GM21619 (cell line): ENCODE measurements at regions not wholly inside any gene's neighbourhood (a gene's known extent, or its start where the extent isn't known, plus 50 kb on each side); places are given as distances from the start of the nearest gene placed in this dataset.
"Not testable (repeated sequence)": the region's sequence is repeated elsewhere in the genome, so short reads cannot be mapped to it uniquely, and the experiment has no call there.

Experiments used
- ATAC-seq: cut with Tn5 transposase; IDR thresholded peaks from one replicate; pipeline ENCODE4 v1.9.1; 2021; ENCODE audit not compliant: unreplicated experiment

DNA sequence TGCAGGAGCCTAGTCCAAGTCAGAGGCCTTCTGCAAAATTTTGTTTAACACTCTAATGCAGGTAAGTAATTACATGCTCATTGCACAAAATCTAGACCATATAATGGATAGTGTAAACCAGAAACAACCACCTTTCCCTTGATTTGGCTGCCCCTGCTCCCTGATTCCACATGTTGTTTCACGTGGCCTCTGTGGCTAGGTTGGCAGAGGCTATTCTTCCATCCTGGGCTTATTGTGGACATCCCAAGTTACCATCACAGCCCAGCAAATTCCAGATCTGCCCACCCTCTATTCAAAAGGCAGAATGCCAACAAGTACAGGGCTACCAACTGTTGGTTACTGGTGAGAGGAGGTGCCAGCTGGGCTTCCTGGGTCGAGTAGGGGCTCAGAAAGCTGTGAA is 794.5 kb upstream of the GRM7 start:
- no peak for ATAC-seq

DNA sequence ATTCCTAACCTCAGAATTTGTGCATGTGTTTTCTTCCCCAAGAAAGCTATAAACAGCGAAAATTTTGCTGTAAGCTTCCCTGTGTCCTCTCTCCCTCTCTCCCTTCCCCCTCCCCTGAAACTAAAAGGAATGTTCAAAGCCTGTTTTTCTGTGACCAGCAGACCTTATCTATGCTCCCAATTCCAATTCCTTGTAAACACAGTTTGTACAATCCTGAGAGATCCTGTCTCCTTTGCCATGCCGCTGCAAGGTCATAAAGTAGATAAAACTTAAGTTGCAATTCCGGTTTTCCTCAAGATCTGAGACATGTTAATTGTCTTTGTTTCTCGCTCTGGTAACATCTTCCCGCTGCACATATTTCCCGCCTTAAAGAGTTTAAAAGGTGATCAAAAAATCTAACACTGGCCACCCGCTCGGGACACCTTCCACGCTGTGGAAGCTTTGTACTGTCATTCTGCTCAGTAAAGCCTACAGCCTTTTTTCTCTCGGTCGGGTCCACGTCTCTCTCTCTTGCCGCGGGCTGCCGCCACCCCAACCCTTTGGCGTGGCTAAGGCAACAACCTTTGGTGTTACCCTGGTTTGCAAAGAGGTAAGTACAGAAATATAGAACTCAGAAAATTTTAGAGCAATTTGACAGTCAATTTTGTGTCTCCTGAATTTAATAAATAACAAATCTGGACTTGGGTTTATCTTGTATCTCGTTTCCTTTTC is 793.9 kb upstream of the GRM7 start:
- ATAC-seq, result not testable (repeated sequence)

DNA sequence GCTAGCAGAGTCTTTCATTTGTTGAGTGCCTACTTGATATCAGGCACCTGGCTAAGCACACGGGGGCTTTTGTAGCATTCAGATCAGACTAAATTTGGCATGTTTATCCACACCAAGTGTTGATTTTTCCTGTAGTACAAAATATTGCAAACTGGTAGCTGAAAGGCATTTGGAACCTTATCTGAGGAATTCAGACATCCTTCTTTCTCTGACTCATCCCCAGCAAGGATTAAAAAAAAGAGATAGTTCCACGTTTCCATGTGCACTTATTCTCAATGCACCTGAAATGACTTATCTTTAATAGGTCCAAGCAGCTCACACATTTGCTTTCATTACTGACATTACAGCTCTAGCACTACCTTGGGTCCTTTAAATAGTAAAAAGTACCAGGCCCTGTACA is 786.0 kb upstream of the GRM7 start:
- ATAC-seq, result no peak

DNA sequence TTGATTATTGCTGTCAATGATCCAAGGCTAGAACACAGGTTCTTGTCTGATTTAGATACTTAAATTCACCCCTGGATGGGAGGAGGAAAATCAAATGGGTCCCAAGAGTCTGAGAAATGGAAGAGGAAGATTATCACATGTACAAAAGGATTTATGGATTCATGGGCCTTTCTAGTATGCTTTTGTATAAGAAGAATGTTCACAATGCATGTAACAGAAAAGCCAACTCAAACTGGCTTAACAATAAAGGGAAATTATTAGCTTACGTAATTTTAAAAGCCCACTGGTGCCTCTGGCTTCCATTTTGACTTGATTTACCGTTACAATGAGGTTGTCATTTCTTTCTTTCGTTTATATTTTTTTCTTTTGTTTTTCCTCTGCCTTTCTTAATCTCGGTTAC is 782.5 kb upstream of the GRM7 start:
- ATAC-seq, result no peak

DNA sequence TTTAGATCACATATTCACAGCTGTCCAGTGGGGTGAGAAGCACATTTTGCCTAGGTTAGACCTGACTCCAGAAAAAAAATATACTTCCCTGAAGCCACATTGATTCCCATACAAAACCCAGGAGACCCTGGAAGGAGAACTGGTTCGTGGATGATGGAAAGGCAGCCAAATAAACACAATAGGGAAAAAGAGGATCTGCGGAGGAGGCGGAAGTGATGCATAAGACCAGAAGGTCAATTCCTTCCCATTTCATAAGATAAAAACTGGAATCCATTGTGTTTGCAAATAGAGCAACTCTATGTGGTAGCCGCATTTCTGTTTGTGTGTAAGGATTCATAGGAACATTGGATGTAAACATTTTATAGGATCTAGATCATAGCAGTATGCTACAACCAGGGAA is 781.9 kb upstream of the GRM7 start:
- no peak for ATAC-seq

GRCh38 chr3:6079561-6080179 is 781.2 kb upstream of the GRM7 start:
- ATAC-seq, result no peak

- no peak for ATAC-seq
Observed at GRCh38 chr3:6088433-6088832, 772.5 kb upstream of the GRM7 start.

DNA sequence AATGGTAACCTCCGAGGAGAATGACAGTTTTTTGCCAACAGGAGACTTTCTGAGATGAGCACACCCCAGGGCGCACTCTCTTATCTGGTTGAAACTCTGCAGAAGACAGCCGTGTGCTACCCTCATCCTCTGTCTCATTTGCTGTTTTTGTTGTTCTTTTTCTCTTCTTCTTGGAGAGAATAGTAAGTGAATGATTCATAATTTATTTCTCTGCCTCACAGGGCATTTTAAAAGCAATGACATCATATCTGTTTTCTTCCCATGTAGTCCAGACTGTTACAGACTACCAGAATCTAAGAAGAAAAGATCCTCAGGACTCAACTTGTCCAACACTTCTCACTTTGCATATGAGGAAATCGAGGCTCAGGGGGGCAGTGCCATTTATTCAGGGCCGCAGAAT is 771.1 kb upstream of the GRM7 start:
- no peak for ATAC-seq

- no peak for ATAC-seq
Observed at GRCh38 chr3:6091262-6091661, 769.7 kb upstream of the GRM7 start.

DNA sequence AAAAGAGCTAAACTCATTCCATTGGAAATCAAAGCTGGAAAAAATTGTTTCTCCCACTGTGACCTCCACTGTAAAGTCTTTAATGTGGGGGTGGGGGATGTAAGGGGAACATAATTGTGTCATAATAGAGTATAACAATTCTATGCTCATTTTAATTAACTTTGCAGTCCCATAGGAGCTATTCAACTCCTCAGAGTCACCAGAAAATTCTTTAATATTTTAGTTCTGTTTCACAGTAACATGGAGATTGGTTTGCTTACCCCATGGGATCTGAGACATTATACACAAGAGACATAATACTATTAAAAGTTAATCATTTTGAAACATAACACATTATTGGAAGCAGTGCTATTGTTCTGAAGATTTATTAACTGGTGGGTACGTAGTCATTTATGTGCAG is 765.9 kb upstream of the GRM7 start:
- no peak for ATAC-seq

GRCh38 chr3:6097021-6097420 is 763.9 kb upstream of the GRM7 start:
- no peak for ATAC-seq

DNA sequence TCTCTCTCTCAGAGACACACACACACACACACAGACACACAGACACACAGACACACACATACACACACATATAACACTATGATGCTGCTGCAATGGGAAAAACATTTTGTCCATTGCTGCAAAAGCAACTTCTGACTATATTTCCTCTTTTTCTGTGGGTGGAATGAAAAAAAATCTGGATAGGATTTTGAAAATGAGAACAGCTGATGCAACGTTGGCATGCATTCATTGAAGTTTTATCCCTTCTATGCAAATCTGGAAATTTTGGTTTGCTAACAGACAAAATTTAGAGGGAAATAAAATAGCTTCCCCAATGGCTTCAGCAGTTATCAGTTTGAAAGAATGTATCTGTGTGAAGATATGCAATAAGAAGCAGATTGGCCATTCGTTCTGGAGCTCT is 763.4 kb upstream of the GRM7 start:
- ATAC-seq, result no peak

DNA sequence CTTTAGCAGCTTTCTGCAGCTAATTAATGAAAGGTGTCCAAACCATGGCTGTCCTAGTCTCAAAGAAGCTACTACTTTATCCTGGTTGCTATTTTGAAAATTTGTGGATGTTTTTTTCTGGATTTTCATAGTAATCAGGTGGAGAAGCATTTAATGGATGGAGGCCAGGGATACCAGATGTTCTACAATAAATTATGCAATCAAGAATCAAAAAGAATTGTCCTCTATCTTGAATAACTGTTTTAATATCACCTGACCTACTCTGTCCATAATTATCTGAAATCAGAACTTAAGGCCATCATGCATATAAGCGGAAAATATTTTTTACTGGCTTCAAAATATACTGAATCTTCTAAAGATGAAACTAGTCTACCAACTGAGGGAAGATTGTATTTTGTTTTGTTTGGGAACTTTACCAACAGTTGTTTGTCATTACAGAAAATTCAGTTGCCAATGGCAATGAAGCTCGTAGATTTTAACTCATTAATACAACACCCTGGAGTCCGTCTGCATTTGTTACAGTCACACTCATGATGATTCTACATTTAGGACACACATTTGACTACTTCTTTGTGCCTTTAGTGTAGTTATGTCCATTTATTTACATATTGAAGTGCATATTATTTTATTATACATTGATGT is 762.3 kb upstream of the GRM7 start:
- no peak for ATAC-seq

- ATAC-seq, result no peak
Observed at GRCh38 chr3:6099458-6100075, 761.3 kb upstream of the GRM7 start.

DNA sequence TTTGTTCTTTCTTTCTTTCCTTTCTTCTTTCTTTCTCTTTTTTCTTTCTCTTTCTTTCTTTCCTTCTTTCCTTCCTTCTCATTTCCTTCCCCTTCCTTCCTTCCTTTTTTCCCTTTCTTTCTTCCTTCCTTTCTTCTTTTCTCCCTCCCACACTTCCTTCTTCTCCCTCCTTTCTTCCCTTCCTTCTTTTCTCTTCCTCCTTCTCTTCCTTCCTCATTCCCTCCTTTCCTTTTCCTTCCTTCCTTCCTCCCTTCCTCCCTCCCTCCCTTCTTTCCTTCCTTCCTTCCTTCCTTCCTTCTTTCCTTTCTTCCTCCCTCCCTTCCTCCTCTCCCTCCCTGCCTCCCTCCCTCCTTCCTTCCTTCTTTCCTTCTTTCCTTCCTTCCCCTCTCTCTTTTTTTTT is 755.7 kb upstream of the GRM7 start:
- ATAC-seq, result no peak

DNA sequence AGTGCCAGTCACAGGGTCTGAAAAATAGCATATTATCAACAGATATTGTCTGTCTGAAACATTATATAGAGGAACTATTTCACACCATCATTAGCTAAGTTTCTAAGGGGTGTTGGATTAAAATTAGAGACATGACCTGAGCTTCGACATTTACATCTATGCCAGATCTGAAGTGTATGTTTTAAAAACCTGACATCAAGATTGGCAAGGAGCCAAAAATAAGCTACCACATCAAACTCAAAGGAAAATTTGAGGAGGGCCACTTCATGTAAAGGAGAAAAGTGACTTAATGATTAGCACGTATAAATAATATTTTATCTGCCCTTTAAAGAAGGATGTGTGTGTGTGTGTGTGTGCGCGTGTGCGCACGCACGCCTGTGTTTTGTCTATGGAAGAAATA is 752.0 kb upstream of the GRM7 start:
- no peak for ATAC-seq

DNA sequence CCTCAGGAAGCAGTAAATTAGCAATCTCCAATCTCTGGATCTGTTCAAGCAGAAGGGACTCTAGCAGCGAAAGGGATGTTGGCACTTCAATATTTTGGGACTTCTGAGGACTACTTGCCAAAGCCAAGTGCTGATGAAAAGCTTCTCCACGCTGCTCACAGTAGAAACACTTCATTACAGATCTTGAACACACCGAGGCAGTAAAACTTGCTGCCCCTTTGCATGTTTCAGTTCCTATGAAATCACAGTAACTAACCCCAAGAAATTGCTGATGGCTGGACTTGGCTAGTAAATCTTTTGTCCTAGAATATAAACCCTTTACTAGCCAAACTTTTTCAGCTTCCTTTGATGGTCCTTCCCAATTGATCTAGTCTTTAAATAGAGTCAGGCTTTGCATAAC is 750.5 kb upstream of the GRM7 start:
- ATAC-seq, result no peak

DNA sequence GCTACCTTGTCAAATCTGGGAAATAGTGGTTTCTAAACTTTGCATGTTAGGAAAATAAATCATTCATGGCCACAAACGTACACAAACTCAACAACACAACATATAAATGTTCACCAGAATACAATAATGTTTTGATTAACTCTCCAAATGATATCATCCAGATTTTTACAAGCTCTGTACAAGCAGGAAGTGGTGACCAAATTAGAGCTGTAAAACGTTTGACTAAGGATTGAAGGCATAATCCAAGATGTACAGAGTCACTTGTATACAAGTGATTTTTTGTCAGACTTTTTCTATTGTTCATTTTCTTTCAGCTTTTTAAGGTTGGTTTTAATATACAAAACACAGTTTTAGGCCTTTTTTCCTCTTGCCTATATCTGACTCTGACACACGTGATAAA is 748.4 kb upstream of the GRM7 start:
- ATAC-seq, result no peak

DNA sequence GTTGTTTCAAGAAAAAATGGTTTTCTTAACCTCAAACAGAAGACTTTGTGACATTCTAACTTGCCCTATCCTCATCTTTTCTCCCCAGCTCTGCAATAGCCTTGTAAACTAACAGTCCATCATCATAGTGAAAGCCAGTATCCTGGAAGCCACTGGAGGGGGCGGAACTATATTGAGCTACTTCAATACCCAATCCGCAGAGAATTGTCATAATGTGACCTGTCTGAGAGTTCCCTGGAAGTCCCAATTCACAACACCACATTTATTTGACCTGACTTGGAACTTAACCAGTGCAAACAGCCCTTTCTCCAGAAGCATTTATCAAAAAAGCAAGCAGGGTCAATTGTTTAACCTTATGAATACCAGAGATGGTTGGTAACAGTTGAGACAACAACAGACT is 747.6 kb upstream of the GRM7 start:
- no peak for ATAC-seq

DNA sequence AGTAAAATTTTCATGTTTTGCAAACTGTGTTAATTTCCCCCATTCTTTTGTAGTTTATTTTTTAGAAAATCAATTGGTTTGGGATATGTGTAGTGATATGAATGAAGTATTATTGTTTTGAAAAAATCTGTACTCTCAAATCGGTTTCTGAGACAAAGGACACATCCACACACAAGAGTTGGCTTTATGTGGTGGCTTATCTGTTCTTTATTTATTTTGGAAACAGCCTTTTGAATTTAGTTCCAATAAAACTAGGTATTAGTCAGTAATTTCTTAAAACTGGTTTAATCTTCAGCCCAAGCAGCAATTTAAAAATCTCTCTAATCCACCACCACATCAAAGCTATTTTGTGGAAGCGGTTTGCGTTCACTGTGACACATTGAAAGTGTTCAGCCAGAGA is 741.5 kb upstream of the GRM7 start:
- no peak for ATAC-seq

GRCh38 chr3:6120786-6121185 is 740.1 kb upstream of the GRM7 start:
- ATAC-seq, result no peak

- ATAC-seq, result no peak
Observed at GRCh38 chr3:6124875-6125274, 736.0 kb upstream of the GRM7 start.
